Transverse colon (tissue), 4 donors: ENCODE measurements at regions not wholly inside any gene's neighbourhood (a gene's known extent, or its start where the extent isn't known, plus 50 kb on each side); places are given as distances from the start of the nearest gene placed in this dataset.

Experiments used
- DNase-seq: peaks from one replicate; pipeline ENCODE4 v3.0.0-alpha.2; 2019
- H3K27ac ChIP-seq, 4 donors: fragments of 200-600 bp; sonication (generic); 2 replicates each; pipeline ENCODE4 v1.5.1; 2016 to 2018; ENCODE audit warnings: inconsistent platforms in 4 of 4
- H3K27me3 ChIP-seq: fragments of 200-600 bp; sonication (generic); 2 replicates; pipeline ENCODE4 v1.5.1; 2017; ENCODE audit warnings: inconsistent platforms
- H3K36me3 ChIP-seq, 4 donors: fragments of 200-600 bp; sonication (generic); 2 replicates each; pipeline ENCODE4 v1.5.1; 2017 to 2019; ENCODE audit warnings: inconsistent platforms in 4 of 4
- H3K4me1 ChIP-seq, 4 donors: fragments of 200-600 bp; sonication (generic); 2 replicates each; pipeline ENCODE4 v1.5.1; 2017 to 2020; ENCODE audit warnings: inconsistent platforms in 4 of 4
- H3K4me3 ChIP-seq, 4 donors: fragments of 200-600 bp; sonication (generic); 1 replicate in 1 of 4; 2 replicates in 3 of 4; pipeline versions ENCODE4 v1.5.1 to v1.6.1; 2017 to 2019; ENCODE audit warnings: inconsistent platforms in 4 of 4
- H3K9me3 ChIP-seq, 2 donors: fragments of 200-600 bp; sonication (generic); 2 replicates each; pipeline ENCODE4 v1.5.1; 2017 to 2019; ENCODE audit warnings: inconsistent platforms in 2 of 2
- CTCF ChIP-seq, 5 experiments: fragments of 200-600 bp in 3 of 5; fragments of 450-650 bp in 2 of 5; sonication (generic) in 3 of 5; IDR thresholded peaks; 1 replicate in 2 of 5; 2 replicates in 3 of 5; pipeline ENCODE4 v1.5.1; 2016 to 2017; ENCODE audit warnings: antibody characterized with exemption in 5 of 5, inconsistent platforms in 3 of 5, mild to moderate bottlenecking in 2 of 5, moderate library complexity in 1 of 5
- EP300 ChIP-seq: sonication (generic); formaldehyde crosslinking; IDR thresholded peaks from one replicate; pipeline ENCODE4 v1.6.1; 2017; ENCODE audit warnings: antibody characterized with exemption, low read depth
- POLR2A ChIP-seq: fragments of 450-650 bp; IDR thresholded peaks from one replicate; pipeline ENCODE4 v1.6.1; 2016; ENCODE audit warnings: antibody characterized with exemption, mild to moderate bottlenecking, moderate library complexity
- POLR2AphosphoS5 ChIP-seq, 3 donors: sonication (generic); formaldehyde crosslinking; IDR thresholded peaks; one replicate each; pipeline ENCODE4 v1.6.1; 2016; ENCODE audit warnings: antibody characterized with exemption in 3 of 3
- WGBS, 2 donors: methylation state at CpG; one replicate each; pipeline ENCODE4 v1.1.5; 2018; ENCODE audit warnings: low coverage in 1 of 2; 5-methylcytosine and 5-hydroxymethylcytosine counted together
- in situ Hi-C, 4 donors: fragments of 200-750 bp; cut with MboI; loops; one replicate each; pipeline versions ENCODE4 v1.15.0 to v1.15.1; 2017; ENCODE audit warnings: low sequenced_read_pairs in 3 of 4, low pct_ligation_motif_present in 1 of 4, low pct_unique_long_range_greater_than_20kb in 1 of 4
- intact Hi-C: fragments of 100-400 bp; cut with DNase I; formaldehyde crosslinking; loops from one replicate; pipeline ENCODE4 v1.15.1; 2023; ENCODE audit warnings: low total_unique reads

GRCh38 chr12:14262771-14263511 is 102.5 kb upstream of the ATF7IP start:
- intact Hi-C loops (no loop called here), in situ Hi-C loops (loop anchor here (5.0 to 25.0 kb wide), 3 partner anchors 99 to 102 kb away; partner anchors contain the start of gene ATF7IP (in 2 of the 4))
- DNase-seq: no peak
- no peaks in the 10 kb centered on the region for H3K9me3 ChIP-seq
- TF ChIP-seq POLR2AphosphoS5 (IDR thresholded peaks at IDR 0.05) (no peak), POLR2A (no peak), EP300 (no peak), CTCF (IDR thresholded peaks at IDR 0.05) (no peak)
- H3K27ac ChIP-seq: no peak overlapping the region
- whole genome bisulfite sequencing, 2 donors: 95% methylated on average over 2 to 7 of the region's 7 CpGs
- H3K36me3 ChIP-seq: no peaks in the 10 kb centered on the region
- no peaks in the 10 kb centered on the region for H3K27me3 ChIP-seq
- H3K4me1 ChIP-seq: peaks cover 18 to 32% (median 22%) of the 10 kb centered on the region in 4 donors
- H3K4me3 ChIP-seq: no peak overlapping the region

- DNase-seq: no peak
- Histone ChIP-seq H3K27ac (no peak overlapping the region), H3K4me3 (no peak overlapping the region), H3K9me3 (no peaks in the 10 kb centered on the region), H3K27me3 (no peaks in the 10 kb centered on the region), H3K4me1 (peaks cover 11 to 24% (median 16%) of the 10 kb centered on the region in 4 donors), H3K36me3 (no peaks in the 10 kb centered on the region)
- in situ Hi-C loops (loop anchor here (5.0 to 25.0 kb wide), 3 partner anchors 99 to 101 kb away; partner anchors contain the start of gene ATF7IP (in 2 of the 4)), intact Hi-C loops (no loop called here)
- TF ChIP-seq CTCF (IDR thresholded peaks at IDR 0.05): no peak
- TF ChIP-seq POLR2AphosphoS5 (IDR thresholded peaks at IDR 0.05): no peak
- no peak for TF ChIP-seq POLR2A
- TF ChIP-seq EP300: no peak
- WGBS, 2 donors: 100% methylated on average over 3 of the region's 3 CpGs
These were observed 101.7 kb upstream of the ATF7IP start for GRCh38 chr12:14263742-14264141.

- TF ChIP-seq EP300 (no peak), CTCF (IDR thresholded peaks at IDR 0.05) (no peak), POLR2A (no peak), POLR2AphosphoS5 (IDR thresholded peaks at IDR 0.05) (no peak)
- DNase-seq: no peak
- peaks cover 11 to 19% (median 16%) of the 10 kb centered on the region in 4 donors for H3K4me1 ChIP-seq
- WGBS, 2 donors: 56 to 70% methylated on average over 2 of the region's 2 CpGs
- H3K36me3 ChIP-seq: no peaks in the 10 kb centered on the region
- no peaks in the 10 kb centered on the region for H3K27me3 ChIP-seq
- intact Hi-C loops: no loop called here
- no peak overlapping the region for H3K4me3 ChIP-seq
- in situ Hi-C loops: loop anchor here (5.0 to 25.0 kb wide), 3 partner anchors 98 to 100 kb away; partner anchors contain the start of gene ATF7IP (in 2 of the 4)
- H3K9me3 ChIP-seq: no peaks in the 10 kb centered on the region
- H3K27ac ChIP-seq: no peak overlapping the region
These were observed 101.2 kb upstream of the ATF7IP start for GRCh38 chr12:14264316-14264715.

GRCh38 chr12:14264778-14265177 is 100.7 kb upstream of the ATF7IP start:
- no peaks in the 10 kb centered on the region for H3K36me3 ChIP-seq
- no peaks in the 10 kb centered on the region for H3K9me3 ChIP-seq
- H3K4me1 ChIP-seq: peaks cover 11 to 18% (median 15%) of the 10 kb centered on the region in 4 donors
- TF ChIP-seq CTCF (IDR thresholded peaks at IDR 0.05): no peak
- no peak for TF ChIP-seq EP300
- TF ChIP-seq POLR2A: no peak
- TF ChIP-seq POLR2AphosphoS5 (IDR thresholded peaks at IDR 0.05): no peak
- H3K4me3 ChIP-seq: no peak overlapping the region
- in situ Hi-C loops (loop anchor here (5.0 to 25.0 kb wide), 3 partner anchors 98 to 100 kb away; partner anchors contain the start of gene ATF7IP (in 2 of the 4)), intact Hi-C loops (no loop called here)
- H3K27me3 ChIP-seq: no peaks in the 10 kb centered on the region
- no peak overlapping the region for H3K27ac ChIP-seq
- 78 to 86% methylated on average over 3 of the region's 3 CpGs for WGBS, 2 donors
- DNase-seq: no peak
